Spleen (tissue), 7 donors: ENCODE measurements at regions not wholly inside any gene's neighbourhood (a gene's known extent, or its start where the extent isn't known, plus 50 kb on each side); places are given as distances from the start of the nearest gene placed in this dataset.

ENCODE experiments used
- POLR2A ChIP-seq, 3 donors: fragments of 450-650 bp; IDR thresholded peaks; one replicate each; pipeline ENCODE4 v1.5.1; 2017; ENCODE audit warnings: antibody characterized with exemption in 3 of 3, mild to moderate bottlenecking in 1 of 3
- TF ChIP-seq, protein P1 (sequence below), 11 experiments: fragments of 200-600 bp in 7 of 11; fragments of 450-650 bp in 4 of 11; sonication (generic) in 4 of 11; IDR thresholded peaks in 8 of 11; conservative IDR thresholded peaks in 3 of 11; 1 replicate in 7 of 11; 2 replicates in 4 of 11; pipeline versions ENCODE4 v1.4.0 to v1.8.0; 2016 to 2021; ENCODE audit warnings: antibody characterized with exemption in 11 of 11, inconsistent platforms in 4 of 11, mild to moderate bottlenecking in 1 of 11
- donor health status: DM: no; HTN: no; CAD: no; lungs with moderate emphysema.
- donor health status: DM: no; HTN: no; CAD: no.
- donor health status: DM: no; HTN: no; CAD: no.

DNA sequence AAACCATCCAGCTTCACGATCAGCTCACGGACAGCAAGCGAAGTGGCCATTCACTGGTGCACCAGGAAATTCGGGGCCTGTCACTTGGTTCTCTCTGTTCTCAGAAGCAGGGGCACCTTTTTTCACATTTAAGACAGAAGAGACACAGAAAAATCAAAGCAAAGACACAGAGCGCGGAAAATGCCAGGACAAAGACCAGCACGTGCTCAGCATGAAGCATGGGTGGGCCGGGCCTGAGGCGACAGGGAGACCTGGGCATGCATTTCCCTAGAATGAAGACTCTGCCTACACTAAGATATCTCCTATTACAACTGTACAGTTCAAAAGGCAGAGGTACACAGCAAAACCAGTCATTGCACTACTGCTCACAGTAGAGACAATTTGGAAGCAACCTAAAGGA is 117.4 kb upstream of the ID2 start:
- TF ChIP-seq, protein P1, sequence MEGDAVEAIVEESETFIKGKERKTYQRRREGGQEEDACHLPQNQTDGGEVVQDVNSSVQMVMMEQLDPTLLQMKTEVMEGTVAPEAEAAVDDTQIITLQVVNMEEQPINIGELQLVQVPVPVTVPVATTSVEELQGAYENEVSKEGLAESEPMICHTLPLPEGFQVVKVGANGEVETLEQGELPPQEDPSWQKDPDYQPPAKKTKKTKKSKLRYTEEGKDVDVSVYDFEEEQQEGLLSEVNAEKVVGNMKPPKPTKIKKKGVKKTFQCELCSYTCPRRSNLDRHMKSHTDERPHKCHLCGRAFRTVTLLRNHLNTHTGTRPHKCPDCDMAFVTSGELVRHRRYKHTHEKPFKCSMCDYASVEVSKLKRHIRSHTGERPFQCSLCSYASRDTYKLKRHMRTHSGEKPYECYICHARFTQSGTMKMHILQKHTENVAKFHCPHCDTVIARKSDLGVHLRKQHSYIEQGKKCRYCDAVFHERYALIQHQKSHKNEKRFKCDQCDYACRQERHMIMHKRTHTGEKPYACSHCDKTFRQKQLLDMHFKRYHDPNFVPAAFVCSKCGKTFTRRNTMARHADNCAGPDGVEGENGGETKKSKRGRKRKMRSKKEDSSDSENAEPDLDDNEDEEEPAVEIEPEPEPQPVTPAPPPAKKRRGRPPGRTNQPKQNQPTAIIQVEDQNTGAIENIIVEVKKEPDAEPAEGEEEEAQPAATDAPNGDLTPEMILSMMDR (IDR thresholded peaks at IDR 0.05 in 8 of 11, conservative IDR thresholded peaks at IDR 0.05 in 3 of 11): no peak
- no peak for TF ChIP-seq POLR2A (IDR thresholded peaks at IDR 0.05)
